CD14-positive monocyte (primary cell): ENCODE measurements at regions not wholly inside any gene's neighbourhood (a gene's known extent, or its start where the extent isn't known, plus 50 kb on each side); places are given as distances from the start of the nearest gene placed in this dataset.

ENCODE experiments used
- DNase-seq, 3 donors: peaks; one replicate each; pipeline ENCODE4 v3.0.0-alpha.2; 2011 to 2022
- H2AFZ ChIP-seq: 2 replicates; pipeline ENCODE4 v1.6.0; 2012; ENCODE audit warnings: mild to moderate bottlenecking, low read depth, low read length, inconsistent platforms; ENCODE audit not compliant: insufficient read depth, poor library complexity, severe bottlenecking
- H3K27ac ChIP-seq, 2 donors: 1 replicate in 1 of 2; 2 replicates in 1 of 2; pipeline ENCODE4 v1.5.1; 2012 to 2013; ENCODE audit warnings: low read length in 2 of 2, control low read depth in 1 of 2, inconsistent platforms in 1 of 2, low read depth in 1 of 2, mild to moderate bottlenecking in 1 of 2
- H3K27me3 ChIP-seq, 2 donors: one replicate each; pipeline versions ENCODE4 v1.6.0 to v1.6.1; 2011 to 2013; ENCODE audit warnings: low read length in 2 of 2; ENCODE audit not compliant: control insufficient read depth in 2 of 2, insufficient read depth in 2 of 2
- H3K36me3 ChIP-seq, 2 donors: replicated peaks in 1 of 2; 1 replicate in 1 of 2; 2 replicates in 1 of 2; pipeline versions ENCODE4 v1.5.1 to v1.6.1; 2012 to 2013; ENCODE audit warnings: low read length in 2 of 2, control low read depth in 1 of 2, inconsistent platforms in 1 of 2, mild to moderate bottlenecking in 1 of 2; ENCODE audit not compliant: insufficient read depth in 2 of 2, control insufficient read depth in 1 of 2
- H3K4me1 ChIP-seq, 2 donors: 1 replicate in 1 of 2; 2 replicates in 1 of 2; pipeline versions ENCODE4 v1.5.1 to v1.6.1; 2012 to 2013; ENCODE audit warnings: low read length in 2 of 2, control low read depth in 1 of 2, inconsistent platforms in 1 of 2, mild to moderate bottlenecking in 1 of 2, moderate library complexity in 1 of 2; ENCODE audit not compliant: insufficient read depth in 2 of 2, control insufficient read depth in 1 of 2
- H3K4me2 ChIP-seq: replicated peaks from 2 replicates; pipeline ENCODE3; 2012; ENCODE audit warnings: low read length, moderate library complexity, mild to moderate bottlenecking; ENCODE audit not compliant: poor library complexity, severe bottlenecking; ENCODE audit errors: extremely low read depth
- H3K4me3 ChIP-seq, 3 experiments: fragments of 200-600 bp in 1 of 3; sonication (generic) in 1 of 3; replicated peaks in 1 of 3; 1 replicate in 2 of 3; 2 replicates in 1 of 3; pipeline ENCODE4 v1.5.1; 2011 to 2013; ENCODE audit warnings: low read length in 3 of 3, mild to moderate bottlenecking in 3 of 3, control low read depth in 2 of 3, low read depth in 2 of 3, inconsistent platforms in 1 of 3, moderate library complexity in 1 of 3
- H3K79me2 ChIP-seq: 2 replicates; pipeline ENCODE4 v1.6.0; 2012; ENCODE audit warnings: mild to moderate bottlenecking, control low read depth, inconsistent platforms, low read length, moderate library complexity; ENCODE audit not compliant: insufficient read depth
- H3K9ac ChIP-seq: 2 replicates; pipeline ENCODE4 v1.6.0; 2017; ENCODE audit warnings: low read length, mild to moderate bottlenecking; ENCODE audit not compliant: insufficient read depth, poor library complexity, severe bottlenecking
- H3K9me3 ChIP-seq, 2 donors: replicated peaks in 1 of 2; 1 replicate in 1 of 2; 2 replicates in 1 of 2; pipeline versions ENCODE4 v1.5.1 to v1.6.1; 2012 to 2013; ENCODE audit warnings: low read length in 2 of 2, control low read depth in 1 of 2; ENCODE audit not compliant: control insufficient read depth in 1 of 2, insufficient read depth in 1 of 2
- H4K20me1 ChIP-seq: 2 replicates; pipeline ENCODE4 v1.6.0; 2012; ENCODE audit warnings: mild to moderate bottlenecking, low read length, control low read depth, moderate library complexity; ENCODE audit not compliant: insufficient read depth
- H3K27ac Mint-ChIP-seq, 7 donors: one replicate each; pipeline ENCODE4 v1.8.0; 2020; ENCODE audit warnings: mild to moderate bottlenecking in 7 of 7, mixed read lengths in 7 of 7, moderate library complexity in 6 of 7, inconsistent platforms in 2 of 7
- H3K27me3 Mint-ChIP-seq, 3 donors: one replicate each; pipeline ENCODE4 v1.8.0; 2021 to 2022; ENCODE audit warnings: low read depth in 3 of 3, mild to moderate bottlenecking in 3 of 3, mixed read lengths in 3 of 3, moderate library complexity in 3 of 3, inconsistent platforms in 1 of 3
- H3K36me3 Mint-ChIP-seq, 2 donors: one replicate each; pipeline ENCODE4 v1.8.0; 2020; ENCODE audit warnings: mixed read lengths in 2 of 2, inconsistent platforms in 1 of 2, mild to moderate bottlenecking in 1 of 2
- H3K4me1 Mint-ChIP-seq: one replicate; pipeline ENCODE4 v1.8.0; 2020; ENCODE audit warnings: mild to moderate bottlenecking, mixed read lengths
- H3K4me3 Mint-ChIP-seq, 2 donors: one replicate each; pipeline ENCODE4 v1.8.0; 2020; ENCODE audit warnings: mild to moderate bottlenecking in 2 of 2, mixed read lengths in 2 of 2, moderate library complexity in 1 of 2
- H3K9me3 Mint-ChIP-seq, 7 donors: one replicate each; pipeline ENCODE4 v1.8.0; 2020 to 2022; ENCODE audit warnings: mixed read lengths in 7 of 7, mild to moderate bottlenecking in 6 of 7, moderate library complexity in 6 of 7, inconsistent platforms in 2 of 7
- CTCF ChIP-seq: fragments of 200-600 bp; IDR thresholded peaks from one replicate; pipeline ENCODE4 v1.8.0; 2022; ENCODE audit warnings: antibody characterized with exemption, mild to moderate bottlenecking
- WGBS: methylation state at CpG from one replicate; pipeline ENCODE4 v1.1.5; 2013; ENCODE audit warnings: missing lambda C conversion rate; ENCODE audit not compliant: insufficient coverage; 5-methylcytosine and 5-hydroxymethylcytosine counted together
- intact Hi-C, 2 donors: fragments of 100-400 bp; cut with micrococcal nuclease; formaldehyde crosslinking; loops; one replicate each; pipeline versions ENCODE4 v1.15.0 to v1.15.1; 2023

- H3K27me3 ChIP-seq = no peaks in the 10 kb centered on the region
- Mint-ChIP-seq H3K4me3 (no peak overlapping the region), H3K36me3 (no peaks in the 10 kb centered on the region), H3K4me1 (no peaks in the 10 kb centered on the region), H3K27me3 (no peaks in the 10 kb centered on the region), H3K9me3 (peaks cover 0 to 5% (median 0%) of the 10 kb centered on the region in 7 donors), H3K27ac (no peak overlapping the region)
- no peak overlapping the region for H3K4me3 ChIP-seq
- TF ChIP-seq CTCF = no peak
- intact Hi-C loops = no loop called here
- H2AFZ ChIP-seq = no peak overlapping the region
- H4K20me1 ChIP-seq = no peaks in the 10 kb centered on the region
- no peak overlapping the region for H3K27ac ChIP-seq
- H3K4me1 ChIP-seq = no peaks in the 10 kb centered on the region
- no peak for DNase-seq
- no peaks in the 10 kb centered on the region for H3K36me3 ChIP-seq
- no peaks in the 10 kb centered on the region for H3K79me2 ChIP-seq
- H3K9ac ChIP-seq = no peak overlapping the region
- peaks cover 0 to 4% of the 10 kb centered on the region in 2 donors for H3K9me3 ChIP-seq
- H3K4me2 ChIP-seq = no peak overlapping the region
These were observed 175.4 kb downstream of the NPFFR2 start for GRCh38 chr4:72207196-72207595.

- no peaks in the 10 kb centered on the region for H3K27me3 Mint-ChIP-seq
- Histone ChIP-seq H3K36me3 (no peaks in the 10 kb centered on the region), H3K4me3 (no peak overlapping the region), H3K9ac (no peak overlapping the region), H3K4me2 (no peak overlapping the region), H3K27ac (no peak overlapping the region), H4K20me1 (no peaks in the 10 kb centered on the region), H2AFZ (no peak overlapping the region), H3K4me1 (no peaks in the 10 kb centered on the region), H3K79me2 (no peaks in the 10 kb centered on the region), H3K9me3 (peaks cover 0 to 12% of the 10 kb centered on the region in 2 donors), H3K27me3 (no peaks in the 10 kb centered on the region)
- H3K9me3 Mint-ChIP-seq = peaks cover 0 to 9% (median 3%) of the 10 kb centered on the region in 7 donors
- 100% methylated on average over 1 of the region's 3 CpGs for WGBS
- H3K36me3 Mint-ChIP-seq = no peaks in the 10 kb centered on the region
- H3K27ac Mint-ChIP-seq = no peak overlapping the region
- no peak for TF ChIP-seq CTCF
- H3K4me1 Mint-ChIP-seq = no peaks in the 10 kb centered on the region
- intact Hi-C loops = no loop called here
- no peak for DNase-seq
- H3K4me3 Mint-ChIP-seq = no peak overlapping the region
These were observed 176.7 kb downstream of the NPFFR2 start for GRCh38 chr4:72208421-72209075.
